A549 (cell line): ENCODE measurements at regions not wholly inside any gene's neighbourhood (a gene's known extent, or its start where the extent isn't known, plus 50 kb on each side); places are given as distances from the start of the nearest gene placed in this dataset.

Source experiments
- ATAC-seq, 2 experiments: fragments of 200-7000 bp in 1 of 2; fragments of >200 bp in 1 of 2; cut with Nextera tagmentation in 1 of 2; cut with Tn5 transposase in 1 of 2; 3 replicates each; pipeline versions ENCODE4 v1.8.0 to v1.9.1; 2018 to 2020; ENCODE audit warnings: mild to moderate bottlenecking in 1 of 2, moderate library complexity in 1 of 2
- CTCF ChIA-PET: fragments of 300-600 bp; sonication (Branson Sonifier 250); formaldehyde crosslinking; extraction: SDS; loops from one replicate; lab custom pipeline; 2021; ENCODE audit warnings: antibody characterized with exemption, inconsistent platforms; lab: Yijun Ruan, JAX
- POLR2A ChIA-PET: fragments of 350-600 bp; formaldehyde crosslinking; extraction: SDS; loops from one replicate; lab custom pipeline; 2021; ENCODE audit warnings: antibody characterized with exemption, inconsistent platforms; lab: Yijun Ruan, JAX
- DNase-seq, 2 experiments: peaks; one replicate each; pipeline versions ENCODE4 v3.0.0 to v3.0.0-alpha.2; 2011 to 2016; ENCODE audit warnings: low read depth in 1 of 2, low spot score in 1 of 2
- FAIRE-seq: peaks from 2 replicates; lab custom pipeline; 2011; peaks lifted over from hg19 to GRCh38; lab: Jason Lieb, UNC
- H3K27ac ChIP-seq, 2 experiments: fragments of >200 bp; sonication (Bioruptor Twin); formaldehyde crosslinking; 3 replicates each; pipeline ENCODE4 v1.5.1; 2016 to 2017
- H3K4me1 ChIP-seq: fragments of >200 bp; sonication (Bioruptor Twin); formaldehyde crosslinking; 3 replicates; pipeline ENCODE4 v1.6.1; 2016
- H3K4me2 ChIP-seq: fragments of >200 bp; sonication (Bioruptor Twin); formaldehyde crosslinking; 3 replicates; pipeline ENCODE4 v1.6.1; 2016
- H3K4me3 ChIP-seq: fragments of >200 bp; sonication (Bioruptor Twin); formaldehyde crosslinking; 3 replicates; pipeline ENCODE4 v1.5.1; 2016
- H3K9me3 ChIP-seq: fragments of >200 bp; sonication (Bioruptor Twin); formaldehyde crosslinking; 3 replicates; pipeline ENCODE4 v1.6.1; 2016
- BHLHE40 ChIP-seq: IDR thresholded peaks from 2 replicates; pipeline ENCODE4 v1.6.1; 2012; ENCODE audit warnings: low read depth, low read length, inconsistent platforms
- CBX2 ChIP-seq: fragments of 200-600 bp; sonication (generic); IDR thresholded peaks from 2 replicates; pipeline ENCODE4 v1.6.1; 2016; ENCODE audit warnings: low read depth, mild to moderate bottlenecking, borderline replicate concordance
- CHD4 ChIP-seq: fragments of 200-600 bp; sonication (generic); IDR thresholded peaks from 2 replicates; pipeline ENCODE4 v1.6.1; 2016; ENCODE audit warnings: antibody characterized with exemption, mild to moderate bottlenecking, borderline replicate concordance
- EHF ChIP-seq: fragments of 250-450 bp; sonication (Bioruptor Pico); IDR thresholded peaks from 2 replicates; pipeline ENCODE4 v1.5.0; 2020; ENCODE audit warnings: mild to moderate bottlenecking
- EHMT2 ChIP-seq: fragments of 200-600 bp; sonication (generic); IDR thresholded peaks from 2 replicates; pipeline ENCODE4 v1.6.1; 2016; ENCODE audit warnings: antibody characterized with exemption, low read depth, mild to moderate bottlenecking, moderate library complexity
- EP300 ChIP-seq, 2 experiments: fragments of >200 bp; sonication (Bioruptor Twin); formaldehyde crosslinking; IDR thresholded peaks; 2 replicates in 1 of 2; 3 replicates in 1 of 2; pipeline ENCODE4 v1.6.1; 2016 to 2017
- FOSB ChIP-seq: fragments of 250-450 bp; sonication (Bioruptor Pico); IDR thresholded peaks from 2 replicates; pipeline ENCODE4 v1.5.0; 2020; ENCODE audit warnings: mild to moderate bottlenecking, moderate library complexity
- FOXS1 ChIP-seq: fragments of 250-450 bp; sonication (Bioruptor Pico); IDR thresholded peaks from 2 replicates; pipeline ENCODE4 v1.5.0; 2020; ENCODE audit warnings: mild to moderate bottlenecking, moderate library complexity
- HEYL ChIP-seq: fragments of 250-450 bp; sonication (Bioruptor Pico); IDR thresholded peaks from 2 replicates; pipeline ENCODE4 v1.8.0; 2021; ENCODE audit warnings: mild to moderate bottlenecking, moderate library complexity
- HMGXB4 ChIP-seq: fragments of 250-450 bp; sonication (Bioruptor Pico); IDR thresholded peaks from 2 replicates; pipeline ENCODE4 v1.5.0; 2021; ENCODE audit warnings: mild to moderate bottlenecking, moderate library complexity, borderline replicate concordance
- HOXA7 ChIP-seq: fragments of 250-450 bp; sonication (Bioruptor Pico); IDR thresholded peaks from 2 replicates; pipeline ENCODE4 v1.5.0; 2020; ENCODE audit warnings: mild to moderate bottlenecking, moderate library complexity
- HOXB13 ChIP-seq: fragments of 250-450 bp; sonication (Bioruptor Pico); IDR thresholded peaks from 2 replicates; pipeline ENCODE4 v1.5.0; 2020; ENCODE audit warnings: low read depth, mild to moderate bottlenecking, moderate library complexity
- JUNB ChIP-seq: fragments of >200 bp; sonication (Bioruptor Twin); formaldehyde crosslinking; IDR thresholded peaks from 2 replicates; pipeline ENCODE4 v1.6.1; 2016
- MAFK ChIP-seq: fragments of 450-650 bp; IDR thresholded peaks from 2 replicates; pipeline ENCODE4 v1.6.1; 2014; ENCODE audit not compliant: partially characterized antibody
- MAZ ChIP-seq: fragments of 150-350 bp; IDR thresholded peaks from 2 replicates; pipeline ENCODE4 v1.6.1; 2014; ENCODE audit warnings: antibody characterized with exemption, low read depth, low read length, borderline replicate concordance
- NFE2L2 ChIP-seq: fragments of 150-350 bp; conservative IDR thresholded peaks from 2 replicates; pipeline ENCODE4 v1.6.1; 2014; ENCODE audit warnings: low read length
- NPAS2 ChIP-seq: fragments of 250-450 bp; sonication (Bioruptor Pico); IDR thresholded peaks from 2 replicates; pipeline ENCODE4 v1.8.0; 2022; ENCODE audit warnings: mild to moderate bottlenecking, moderate library complexity, borderline replicate concordance
- PHF8 ChIP-seq: fragments of 200-600 bp; sonication (generic); IDR thresholded peaks from 2 replicates; pipeline ENCODE4 v1.6.1; 2016; ENCODE audit warnings: low read depth, mild to moderate bottlenecking, antibody characterized with exemption, moderate library complexity, borderline replicate concordance
- POLR2A ChIP-seq: IDR thresholded peaks from 2 replicates; pipeline ENCODE4 v1.6.1; 2012; ENCODE audit warnings: mild to moderate bottlenecking, low read length
- RAD21 ChIP-seq, 2 experiments: fragments of >200 bp in 1 of 2; sonication (Bioruptor Twin) in 1 of 2; formaldehyde crosslinking in 1 of 2; IDR thresholded peaks in 1 of 2; conservative IDR thresholded peaks in 1 of 2; 2 replicates in 1 of 2; 3 replicates in 1 of 2; pipeline ENCODE4 v1.6.1; 2012 to 2018; ENCODE audit warnings: inconsistent platforms in 1 of 2
- RARB ChIP-seq: fragments of 250-450 bp; sonication (Bioruptor Pico); IDR thresholded peaks from 2 replicates; pipeline ENCODE4 v1.8.0; 2021; ENCODE audit warnings: mild to moderate bottlenecking, moderate library complexity
- RCOR1 ChIP-seq: fragments of 150-350 bp; IDR thresholded peaks from 2 replicates; pipeline ENCODE4 v1.6.1; 2014; ENCODE audit warnings: antibody characterized with exemption, low read length, low read depth
- TP53 ChIP-seq: fragments of 250-450 bp; sonication (Bioruptor Pico); IDR thresholded peaks from 2 replicates; pipeline ENCODE4 v1.5.0; 2021; ENCODE audit warnings: mild to moderate bottlenecking, moderate library complexity
- ZC3H11A ChIP-seq: fragments of 450-650 bp; IDR thresholded peaks from 2 replicates; pipeline ENCODE4 v1.6.1; 2014; ENCODE audit warnings: antibody characterized with exemption, mild to moderate bottlenecking
- WGBS: methylation state at CpG from one replicate; pipeline ENCODE4 v1.1.6; 2017; ENCODE audit errors: missing lambda C conversion rate; 5-methylcytosine and 5-hydroxymethylcytosine counted together
- TF ChIP-seq, protein P1 (sequence below): IDR thresholded peaks from 2 replicates; pipeline ENCODE4 v1.6.1; 2012
- TF ChIP-seq, protein P2 (sequence below): fragments of 450-650 bp; IDR thresholded peaks from 2 replicates; pipeline ENCODE4 v1.6.1; 2014; ENCODE audit warnings: antibody characterized with exemption
- TF ChIP-seq, protein P3 (sequence below): fragments of >200 bp; sonication (Bioruptor Twin); formaldehyde crosslinking; IDR thresholded peaks from 3 replicates; pipeline ENCODE4 v1.5.1; 2016

- CTCF ChIA-PET, result interaction anchor here (0.6 to 8.4 kb wide), 7 partner anchors 11 to 222 kb away, joined by 3 to 116 read pairs (median 3); no protein-coding TSS in a partner anchor
- H3K4me1 ChIP-seq, result no peaks in the 10 kb centered on the region
- H3K9me3 ChIP-seq, result peaks cover 14% of the 10 kb centered on the region
- WGBS, result 74% methylated on average over 7 of the region's 8 CpGs
- no peak for FAIRE-seq
- TF ChIP-seq TP53 (no peak), JUNB (no peak), MAFK (no peak), EHF (no peak), FOXS1 (CRISPR knock-in tag) (no peak), RCOR1 (no peak), CBX2 (no peak), HOXA7 (CRISPR knock-in tag) (no peak), RAD21 (conservative IDR thresholded peaks at IDR 0.05 in 1 of 2, IDR thresholded peaks at IDR 0.05 in 1 of 2) (no peak), NPAS2 (CRISPR knock-in tag) (no peak), BHLHE40 (no peak), EHMT2 (no peak), POLR2A (no peak), HEYL (CRISPR knock-in tag) (no peak), NFE2L2 (no peak), HOXB13 (CRISPR knock-in tag) (no peak), FOSB (CRISPR knock-in tag) (no peak), EP300 (IDR thresholded peaks at IDR 0.05) (no peak)
- TF ChIP-seq, protein P1, sequence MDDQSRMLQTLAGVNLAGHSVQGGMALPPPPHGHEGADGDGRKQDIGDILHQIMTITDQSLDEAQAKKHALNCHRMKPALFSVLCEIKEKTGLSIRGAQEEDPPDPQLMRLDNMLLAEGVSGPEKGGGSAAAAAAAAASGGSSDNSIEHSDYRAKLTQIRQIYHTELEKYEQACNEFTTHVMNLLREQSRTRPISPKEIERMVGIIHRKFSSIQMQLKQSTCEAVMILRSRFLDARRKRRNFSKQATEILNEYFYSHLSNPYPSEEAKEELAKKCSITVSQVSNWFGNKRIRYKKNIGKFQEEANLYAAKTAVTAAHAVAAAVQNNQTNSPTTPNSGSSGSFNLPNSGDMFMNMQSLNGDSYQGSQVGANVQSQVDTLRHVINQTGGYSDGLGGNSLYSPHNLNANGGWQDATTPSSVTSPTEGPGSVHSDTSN, result no peak
- H3K4me3 ChIP-seq, result no peak overlapping the region
- no peak overlapping the region for H3K4me2 ChIP-seq
- no peak for DNase-seq
- POLR2A ChIA-PET, result no interaction called here
- no peak overlapping the region for H3K27ac ChIP-seq
- ATAC-seq, result no peak
Measured at GRCh38 chr2:240226672-240227537, 86.4 kb upstream of the OTOS start.

GRCh38 chr2:240227538-240228428, 87.3 kb upstream of the OTOS start:
- H3K4me3 ChIP-seq, result no peak overlapping the region
- FAIRE-seq, result no peak
- ChIA-PET POLR2A (no interaction called here), CTCF (interaction anchor here (0.6 to 8.4 kb wide), 11 partner anchors 12 to 221 kb away, joined by 3 to 116 read pairs (median 3); no protein-coding TSS in a partner anchor)
- 67% methylated on average over 14 of the region's 14 CpGs for WGBS
- no peak overlapping the region for H3K27ac ChIP-seq
- DNase-seq, result no peak
- H3K9me3 ChIP-seq, result peaks cover 14% of the 10 kb centered on the region
- peaks cover 5% of the 10 kb centered on the region for H3K4me1 ChIP-seq
- ATAC-seq, result no peak
- TF ChIP-seq EP300 (IDR thresholded peaks at IDR 0.05), result no peak
- TF ChIP-seq EHF, result no peak
- TF ChIP-seq HMGXB4 (CRISPR knock-in tag), result no peak
- no peak for TF ChIP-seq RAD21 (conservative IDR thresholded peaks at IDR 0.05 in 1 of 2, IDR thresholded peaks at IDR 0.05 in 1 of 2)
- no peak for TF ChIP-seq RARB (CRISPR knock-in tag)
- TF ChIP-seq, protein P2, sequence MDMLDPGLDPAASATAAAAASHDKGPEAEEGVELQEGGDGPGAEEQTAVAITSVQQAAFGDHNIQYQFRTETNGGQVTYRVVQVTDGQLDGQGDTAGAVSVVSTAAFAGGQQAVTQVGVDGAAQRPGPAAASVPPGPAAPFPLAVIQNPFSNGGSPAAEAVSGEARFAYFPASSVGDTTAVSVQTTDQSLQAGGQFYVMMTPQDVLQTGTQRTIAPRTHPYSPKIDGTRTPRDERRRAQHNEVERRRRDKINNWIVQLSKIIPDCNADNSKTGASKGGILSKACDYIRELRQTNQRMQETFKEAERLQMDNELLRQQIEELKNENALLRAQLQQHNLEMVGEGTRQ, result no peak
- no peak for TF ChIP-seq ZC3H11A
- TF ChIP-seq MAZ, result no peak
- TF ChIP-seq EHMT2, result no peak
- TF ChIP-seq CHD4, result no peak
- TF ChIP-seq RCOR1, result no peak
- TF ChIP-seq MAFK, result no peak
- TF ChIP-seq PHF8, result no peak
- no peak for TF ChIP-seq HOXA7 (CRISPR knock-in tag)
- TF ChIP-seq HOXB13 (CRISPR knock-in tag), result no peak
- TF ChIP-seq BHLHE40, result no peak
- TF ChIP-seq, protein P3, sequence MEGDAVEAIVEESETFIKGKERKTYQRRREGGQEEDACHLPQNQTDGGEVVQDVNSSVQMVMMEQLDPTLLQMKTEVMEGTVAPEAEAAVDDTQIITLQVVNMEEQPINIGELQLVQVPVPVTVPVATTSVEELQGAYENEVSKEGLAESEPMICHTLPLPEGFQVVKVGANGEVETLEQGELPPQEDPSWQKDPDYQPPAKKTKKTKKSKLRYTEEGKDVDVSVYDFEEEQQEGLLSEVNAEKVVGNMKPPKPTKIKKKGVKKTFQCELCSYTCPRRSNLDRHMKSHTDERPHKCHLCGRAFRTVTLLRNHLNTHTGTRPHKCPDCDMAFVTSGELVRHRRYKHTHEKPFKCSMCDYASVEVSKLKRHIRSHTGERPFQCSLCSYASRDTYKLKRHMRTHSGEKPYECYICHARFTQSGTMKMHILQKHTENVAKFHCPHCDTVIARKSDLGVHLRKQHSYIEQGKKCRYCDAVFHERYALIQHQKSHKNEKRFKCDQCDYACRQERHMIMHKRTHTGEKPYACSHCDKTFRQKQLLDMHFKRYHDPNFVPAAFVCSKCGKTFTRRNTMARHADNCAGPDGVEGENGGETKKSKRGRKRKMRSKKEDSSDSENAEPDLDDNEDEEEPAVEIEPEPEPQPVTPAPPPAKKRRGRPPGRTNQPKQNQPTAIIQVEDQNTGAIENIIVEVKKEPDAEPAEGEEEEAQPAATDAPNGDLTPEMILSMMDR, result no peak
- H3K4me2 ChIP-seq, result no peak overlapping the region
